ENCODE measurements at regions not wholly inside any gene's neighbourhood (a gene's known extent, or its start where the extent isn't known, plus 50 kb on each side); places are given as distances from the start of the nearest gene placed in this dataset.

DNA sequence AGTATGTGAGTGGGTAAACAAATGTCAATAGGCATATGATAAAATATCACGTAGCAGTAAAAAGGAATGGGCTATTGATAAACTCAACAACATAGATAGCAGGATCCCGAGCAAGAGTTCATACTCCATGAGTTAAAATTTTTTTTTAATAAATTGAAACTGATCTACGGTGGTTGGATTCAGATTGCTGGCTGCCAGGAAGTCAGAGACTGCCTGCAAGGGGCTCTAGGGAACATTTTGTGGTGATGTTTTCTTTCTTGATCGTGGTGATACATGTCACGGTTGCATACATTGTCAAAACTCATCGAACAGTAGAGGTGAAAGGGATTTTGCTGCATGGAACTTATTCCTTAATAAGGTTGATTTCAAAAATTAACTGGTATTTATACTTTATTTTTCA, 62.6 kb upstream of the WNT7B start:
- Histone ChIP-seq H3K27me3 (no peaks in the 10 kb centered on the region), H3K36me3 (no peaks in the 10 kb centered on the region), H3K9me3 (no peaks in the 10 kb centered on the region), H3K27ac (no peak overlapping the region), H3K4me1 (peaks cover 0 to 36% (median 10%) of the 10 kb centered on the region in 4 donors), H3K4me3 (no peak overlapping the region)
- no peak for DNase-seq
- TF ChIP-seq CTCF (IDR thresholded peaks at IDR 0.05) = no peak
- no peak for TF ChIP-seq POLR2A (IDR thresholded peaks at IDR 0.05)

DNA sequence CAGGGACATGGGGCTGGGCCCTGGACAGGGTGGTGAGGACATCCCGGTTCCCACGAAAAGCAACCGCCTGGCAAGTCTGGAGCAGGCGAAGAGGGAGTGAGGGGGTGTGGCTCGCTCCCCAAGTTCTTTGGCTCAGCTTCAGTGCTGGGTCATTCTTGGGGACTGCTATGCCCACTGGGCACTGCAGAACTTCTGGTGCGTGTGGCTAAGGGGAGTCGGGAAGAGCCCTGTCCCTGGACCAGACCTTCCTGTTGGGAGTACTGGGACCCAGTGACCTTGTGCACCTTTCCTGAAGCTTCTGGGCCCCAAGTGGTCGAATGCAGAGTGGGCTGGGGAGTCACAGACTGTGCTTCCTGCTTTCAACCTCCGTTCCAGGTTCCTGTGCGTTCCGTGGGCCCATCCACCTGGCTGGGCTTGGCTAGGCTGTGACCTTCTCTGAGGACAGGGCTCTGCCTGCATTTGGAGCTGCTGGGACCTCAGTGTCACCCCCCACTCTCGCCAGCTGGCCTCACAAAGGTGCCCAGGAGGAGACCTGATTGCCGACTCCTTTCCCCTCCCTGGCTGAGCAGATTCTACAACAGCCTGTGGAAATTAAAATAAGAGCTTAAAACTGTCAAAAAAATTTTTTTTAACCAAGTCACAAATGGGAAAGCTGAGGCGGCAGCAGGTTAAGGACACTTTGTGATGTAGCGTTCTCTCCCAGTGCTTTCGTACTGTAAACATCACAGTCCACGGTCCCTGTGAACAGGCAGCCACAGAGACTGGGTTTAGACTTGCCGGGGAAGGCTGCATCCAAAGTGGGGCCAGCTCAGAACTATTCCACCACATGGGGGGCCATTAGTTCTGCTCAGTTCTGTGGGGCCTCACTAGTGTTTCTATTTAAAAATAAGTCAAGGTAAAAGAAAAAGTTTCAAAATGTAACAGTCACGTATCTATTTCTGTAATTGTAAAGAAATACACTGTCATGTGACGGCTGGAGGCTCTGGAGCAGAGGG, 63.8 kb upstream of the WNT7B start:
- Histone ChIP-seq H3K27ac (peak overlapping the region in 2 of 4 donors; percentile 56 to 82), H3K4me3 (no peak overlapping the region)
- peak in 2 of 3 donors; percentile 41 to 44 for DNase-seq

DNA sequence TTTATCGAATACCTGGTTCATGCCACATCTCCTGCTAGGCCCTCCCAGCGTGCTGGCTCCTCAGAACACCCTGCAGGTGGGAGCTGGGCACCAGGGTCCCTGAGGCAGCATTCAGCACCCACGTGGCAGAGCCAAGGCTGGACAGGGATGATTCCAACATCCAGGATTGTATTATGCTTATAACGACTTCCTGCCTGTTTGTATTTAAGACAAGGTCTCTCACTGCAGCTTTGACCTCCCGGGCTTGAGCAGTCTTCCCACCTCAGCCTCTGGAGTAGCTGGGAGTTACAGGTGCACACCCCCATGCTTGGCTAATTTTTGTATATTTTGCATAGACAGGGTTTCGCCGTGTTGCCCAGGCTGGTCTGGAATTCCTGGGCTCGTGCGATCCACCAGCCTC, 64.7 kb upstream of the WNT7B start:
- peak in 2 of 3 donors; percentile 15 to 35 for DNase-seq
- no peak for TF ChIP-seq CTCF (IDR thresholded peaks at IDR 0.05)
- no peak for TF ChIP-seq POLR2A (IDR thresholded peaks at IDR 0.05)
- H3K27me3 ChIP-seq = no peaks in the 10 kb centered on the region
- no peaks in the 10 kb centered on the region for H3K36me3 ChIP-seq
- H3K4me1 ChIP-seq = peaks cover 0 to 41% (median 8%) of the 10 kb centered on the region in 4 donors
- H3K27ac ChIP-seq = peak overlapping the region in 2 of 4 donors; percentile 38 to 82
- H3K9me3 ChIP-seq = no peaks in the 10 kb centered on the region
- H3K4me3 ChIP-seq = no peak overlapping the region

More for the DNA sequence above, 63.8 kb upstream of the WNT7B start:
- TF ChIP-seq CTCF (IDR thresholded peaks at IDR 0.05) = no peak
- TF ChIP-seq POLR2A (IDR thresholded peaks at IDR 0.05) = no peak
- Histone ChIP-seq H3K9me3 (no peaks in the 10 kb centered on the region), H3K27me3 (no peaks in the 10 kb centered on the region), H3K4me1 (peaks cover 0 to 36% (median 8%) of the 10 kb centered on the region in 4 donors), H3K36me3 (no peaks in the 10 kb centered on the region)

DNA sequence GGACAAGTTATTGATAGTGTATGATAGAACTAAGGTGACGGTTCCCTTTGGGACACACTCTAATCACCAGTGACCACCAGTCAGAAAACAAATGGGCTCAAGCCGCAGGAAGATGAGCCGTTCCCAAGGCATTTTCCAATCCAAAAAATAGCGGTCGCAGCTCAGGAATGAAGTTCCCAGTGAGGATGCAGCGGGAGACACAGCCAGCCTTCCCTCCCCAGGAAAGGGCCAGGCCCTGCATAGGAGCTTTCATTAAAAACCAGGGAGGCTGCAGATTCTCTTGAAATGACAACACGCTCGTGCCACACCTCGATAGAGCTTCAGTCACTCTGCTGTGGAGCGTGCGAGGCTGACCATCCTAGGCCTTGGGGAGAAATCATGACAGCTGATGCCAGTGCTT, 65.8 kb upstream of the WNT7B start:
- peak overlapping the region; percentile 14 to 82 (median 71) for H3K27ac ChIP-seq
- H3K27me3 ChIP-seq = no peaks in the 10 kb centered on the region
- peaks cover 0 to 42% (median 8%) of the 10 kb centered on the region in 4 donors for H3K4me1 ChIP-seq
- no peaks in the 10 kb centered on the region for H3K36me3 ChIP-seq
- peak in 2 of 3 donors; percentile 40 to 45 for DNase-seq
- H3K9me3 ChIP-seq = no peaks in the 10 kb centered on the region
- no peak overlapping the region for H3K4me3 ChIP-seq
- TF ChIP-seq CTCF (IDR thresholded peaks at IDR 0.05) (no peak), POLR2A (IDR thresholded peaks at IDR 0.05) (no peak)

DNA sequence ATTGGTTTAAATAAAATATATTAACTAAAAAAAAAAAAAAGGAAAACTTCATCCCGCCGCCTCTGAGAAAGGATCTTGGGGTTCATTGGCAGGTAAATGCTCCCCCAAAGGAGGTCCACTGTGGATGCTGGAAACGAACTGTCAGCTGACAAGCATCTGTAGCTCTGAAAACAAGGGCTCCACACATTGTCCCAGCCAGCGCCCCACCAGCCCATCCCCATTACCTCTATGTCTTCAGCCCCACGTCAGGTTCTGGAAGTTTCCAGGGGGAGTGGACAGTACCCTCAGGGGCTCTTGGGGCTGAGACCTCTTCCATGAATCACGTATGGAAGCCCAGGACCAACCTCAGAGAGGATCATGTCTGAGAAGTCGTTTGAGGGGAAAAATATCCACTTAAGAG, 66.4 kb upstream of the WNT7B start:
- peak in 2 of 3 donors; percentile 39 to 44 for DNase-seq
- H3K4me1 ChIP-seq = peaks cover 0 to 42% (median 9%) of the 10 kb centered on the region in 4 donors
- TF ChIP-seq CTCF (IDR thresholded peaks at IDR 0.05) (no peak), POLR2A (IDR thresholded peaks at IDR 0.05) (no peak)
- H3K4me3 ChIP-seq = peak overlapping the region in 2 of 4 donors; percentile 53 to 84
- peak overlapping the region; percentile 80 to 89 (median 82) for H3K27ac ChIP-seq
- H3K9me3 ChIP-seq = no peaks in the 10 kb centered on the region
- no peaks in the 10 kb centered on the region for H3K27me3 ChIP-seq
- no peaks in the 10 kb centered on the region for H3K36me3 ChIP-seq
